ENCODE measurements at regions not wholly inside any gene's neighbourhood (a gene's known extent, or its start where the extent isn't known, plus 50 kb on each side); places are given as distances from the start of the nearest gene placed in this dataset.

DNA sequence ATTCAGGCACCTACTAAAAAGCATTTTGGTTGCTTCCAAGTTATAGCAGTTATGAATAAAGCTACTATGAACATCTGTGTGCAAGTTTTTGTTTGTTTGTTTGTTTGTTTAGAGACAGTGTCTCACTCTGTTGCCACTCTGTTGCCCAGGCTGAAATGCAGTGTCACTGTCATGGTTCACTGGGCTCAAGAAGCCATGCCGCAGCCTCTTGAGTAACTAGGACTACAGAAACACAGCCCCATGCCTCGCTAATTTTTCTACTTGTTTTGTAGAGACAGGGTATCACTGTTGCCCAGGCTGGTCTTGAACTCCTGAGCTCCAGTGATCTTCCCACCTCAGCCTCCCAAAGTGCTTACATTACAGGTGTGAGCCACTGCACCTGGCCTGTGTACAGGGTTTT, 795.9 kb downstream of the EPHA7 start:
- DNase-seq (ENCODE audit: low spot score): no peak

DNA sequence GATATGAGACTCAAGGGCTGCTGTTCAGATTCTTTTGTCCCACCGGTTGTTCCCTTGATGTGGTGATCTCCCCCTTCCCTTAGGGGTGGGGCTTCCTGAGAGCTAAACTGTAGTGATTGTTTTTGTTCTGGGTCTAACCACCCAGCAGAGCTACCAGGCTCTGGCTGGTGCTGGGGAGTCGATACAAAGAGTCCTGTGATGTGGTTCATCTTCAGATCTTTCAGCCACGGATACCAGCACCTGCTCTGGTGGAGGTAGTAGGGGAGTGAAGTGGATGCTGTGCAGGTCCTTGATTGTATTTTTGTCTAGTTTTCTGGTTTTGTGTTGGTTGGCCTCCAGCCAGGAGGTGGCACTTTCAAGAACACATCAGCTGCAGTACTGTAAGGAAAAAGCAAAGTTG, 801.6 kb downstream of the EPHA7 start:
- no peak for DNase-seq (ENCODE audit: low spot score)

DNA sequence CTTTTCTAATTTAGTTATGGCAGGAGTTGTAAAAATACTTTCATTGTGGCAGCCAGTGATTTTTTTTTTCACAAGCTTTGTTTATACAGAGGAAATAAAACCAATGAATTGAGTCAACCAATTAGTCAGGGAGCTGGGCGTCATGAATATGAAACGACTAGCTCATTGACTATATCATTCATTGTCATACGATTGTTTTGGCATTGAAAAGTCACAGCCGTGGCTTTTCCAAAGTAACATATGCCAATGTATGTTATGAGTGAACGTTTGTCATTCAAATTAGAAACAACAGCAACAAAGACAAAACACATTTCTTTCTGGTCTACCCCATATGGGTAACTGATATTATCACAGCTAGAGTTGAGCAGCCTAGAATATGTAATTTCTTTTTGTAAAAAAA, 810.6 kb downstream of the EPHA7 start:
- DNase-seq (ENCODE audit: low spot score): no peak

DNA sequence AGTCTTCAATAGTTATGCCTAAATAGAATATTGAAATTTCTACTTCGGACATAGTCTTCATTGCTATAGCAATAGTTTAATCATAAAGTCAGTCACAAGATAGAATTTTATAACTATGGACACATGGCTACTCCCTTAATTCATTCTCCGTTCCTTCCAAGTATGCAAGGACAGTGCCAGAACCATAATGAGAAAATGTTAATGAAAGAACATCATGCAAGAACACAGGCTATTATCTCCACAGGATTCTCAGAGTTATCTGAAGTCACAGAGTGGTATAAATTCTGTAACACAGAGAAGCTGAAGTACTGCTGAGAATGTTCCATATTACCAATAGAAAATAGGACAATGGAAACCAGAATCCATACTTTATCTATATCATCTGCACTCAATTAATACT, 826.2 kb downstream of the EPHA7 start:
- peak; percentile 23 for DNase-seq (ENCODE audit: low spot score)

DNA sequence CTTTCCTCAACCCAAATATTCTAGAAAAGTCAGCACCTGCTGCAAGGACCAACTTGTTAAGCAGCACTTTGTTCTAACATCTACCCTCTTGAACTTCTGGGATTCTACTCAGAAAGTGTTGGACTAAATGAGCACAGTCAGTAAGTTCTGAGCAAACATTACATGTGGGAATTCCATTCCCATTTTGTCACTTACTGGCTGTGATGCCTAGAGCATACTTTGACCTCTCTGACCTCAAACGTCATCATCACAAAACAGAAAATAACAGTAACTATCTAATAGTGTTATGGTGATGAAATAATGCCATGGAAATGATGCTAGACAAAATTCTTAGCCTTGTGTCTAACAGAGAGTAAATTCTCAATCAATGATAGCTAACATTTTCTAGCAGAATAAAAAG, 829.4 kb downstream of the EPHA7 start:
- DNase-seq (ENCODE audit: low spot score): no peak

DNA sequence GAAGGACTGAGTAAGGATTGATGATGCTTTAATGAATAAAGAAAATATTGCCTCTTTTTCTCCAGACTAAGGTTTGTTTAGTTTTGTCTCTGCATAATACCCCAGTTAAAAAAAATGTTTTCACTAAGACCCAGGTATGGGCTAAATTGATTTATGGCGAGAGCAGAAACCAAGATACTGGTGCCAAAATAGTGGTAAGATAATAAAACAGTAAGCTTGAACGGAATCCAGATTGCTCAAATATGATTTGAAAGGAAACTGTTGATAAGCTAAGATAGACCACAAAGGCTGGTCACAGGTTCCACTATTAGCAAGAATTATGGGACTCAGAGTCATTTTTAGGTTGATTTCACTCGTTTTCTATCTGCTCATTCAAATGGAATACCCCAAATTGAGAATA, 831.2 kb downstream of the EPHA7 start:
- no peak for DNase-seq (ENCODE audit: low spot score)

DNA sequence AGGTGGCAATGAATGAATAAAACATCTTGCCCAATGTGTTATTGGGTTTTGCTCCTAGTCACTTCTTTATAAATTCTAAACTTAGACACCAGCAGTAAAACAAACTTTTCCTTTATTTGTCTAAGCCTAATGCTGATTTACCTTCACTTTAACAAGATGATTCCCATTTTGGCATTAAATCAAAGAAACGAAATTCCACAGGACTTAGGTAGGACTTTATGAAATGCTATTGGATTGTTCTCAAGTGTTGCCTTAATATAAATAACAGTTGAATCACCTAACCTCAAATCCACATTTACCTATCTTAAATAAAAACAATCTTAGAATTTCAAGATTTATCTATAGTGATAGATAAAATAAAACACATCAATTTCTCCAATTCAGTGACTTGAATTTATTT, 831.8 kb downstream of the EPHA7 start:
- DNase-seq (ENCODE audit: low spot score): no peak

DNA sequence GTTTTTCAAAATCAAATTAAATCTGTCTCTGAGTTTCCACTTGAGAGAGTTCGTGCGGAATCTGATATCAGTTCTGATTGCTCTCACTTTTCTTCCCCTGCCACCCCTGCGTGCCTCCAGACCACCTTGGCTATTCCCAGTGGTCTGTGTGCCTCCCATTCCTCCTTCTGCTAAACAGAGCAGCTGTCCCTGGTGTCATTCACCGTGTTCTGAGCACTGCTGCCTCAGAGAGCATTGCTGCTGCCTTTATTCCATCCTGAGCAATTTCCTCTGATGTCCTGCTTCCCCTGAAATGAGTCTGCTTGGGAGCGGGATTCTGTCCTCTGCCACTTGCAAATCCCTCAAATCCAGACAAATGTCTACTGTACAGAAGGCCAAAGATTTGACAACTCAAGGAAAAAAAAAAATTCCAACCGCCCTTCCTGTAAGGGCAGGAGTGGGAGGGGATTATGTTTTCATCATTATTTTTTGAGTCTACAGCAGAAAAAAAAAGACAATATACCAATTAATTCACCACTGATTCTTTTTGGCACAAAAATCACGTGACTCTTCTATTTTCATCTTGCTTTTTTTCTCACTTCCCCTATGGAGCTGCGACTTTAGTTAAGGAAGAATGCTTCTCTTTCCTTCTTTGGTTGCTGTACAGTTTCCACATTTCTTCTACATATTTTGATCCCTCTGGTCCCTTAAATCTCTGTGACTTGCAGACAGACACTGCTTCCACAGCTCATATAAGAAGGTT, 833.0 kb downstream of the EPHA7 start:
- DNase-seq (ENCODE audit: low spot score): no peak

DNA sequence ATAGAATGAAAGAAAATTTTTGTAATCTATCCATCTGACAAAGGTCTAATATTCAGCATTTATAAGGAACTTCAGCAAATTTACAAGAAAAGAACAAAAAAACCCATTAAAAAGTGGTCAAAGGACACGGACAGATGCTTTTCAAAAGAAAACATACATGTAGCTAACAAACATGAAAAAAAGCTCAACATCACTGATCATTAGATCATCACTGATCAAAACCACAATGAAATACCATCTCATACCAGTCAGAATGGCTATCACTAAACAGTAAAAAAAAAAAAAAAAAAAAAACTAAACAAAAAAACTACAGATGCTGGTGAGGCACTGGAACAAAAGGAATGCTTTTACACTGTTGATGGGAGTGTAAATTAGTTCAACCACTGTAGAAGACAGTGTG, 837.1 kb downstream of the EPHA7 start:
- no peak for DNase-seq (ENCODE audit: low spot score)

DNA sequence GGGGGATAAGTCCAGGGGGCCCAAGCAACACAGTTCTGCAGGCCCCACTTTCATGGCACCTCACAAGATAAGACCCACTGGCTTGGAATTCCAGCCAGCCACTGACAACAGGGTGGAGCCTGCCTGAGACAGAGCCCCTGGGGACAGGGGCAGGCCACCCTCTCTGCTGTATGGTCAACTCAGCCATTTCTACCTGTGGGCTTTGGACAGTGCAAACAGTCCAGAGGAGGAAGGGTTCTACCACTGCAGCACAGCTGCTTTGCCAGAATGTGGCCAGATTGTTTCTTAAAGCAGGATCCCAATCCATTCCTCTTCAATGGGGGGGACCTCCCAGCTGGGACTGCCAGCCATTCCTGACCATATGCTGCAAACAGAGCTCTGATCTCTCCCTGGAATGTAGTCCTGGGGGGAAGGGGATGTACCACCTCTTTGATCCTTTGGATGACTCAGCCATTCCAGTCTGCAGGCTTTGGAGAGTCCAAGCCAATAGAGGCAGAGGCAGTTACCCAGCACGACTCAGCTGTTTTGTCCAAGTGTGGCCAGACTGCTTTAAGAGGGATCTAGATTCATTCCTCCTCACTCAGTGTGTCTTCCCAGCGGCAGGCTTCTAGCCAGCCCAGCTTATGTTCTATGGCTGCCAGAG, 842.2 kb downstream of the EPHA7 start:
- no peak for DNase-seq (ENCODE audit: low spot score)

DNA sequence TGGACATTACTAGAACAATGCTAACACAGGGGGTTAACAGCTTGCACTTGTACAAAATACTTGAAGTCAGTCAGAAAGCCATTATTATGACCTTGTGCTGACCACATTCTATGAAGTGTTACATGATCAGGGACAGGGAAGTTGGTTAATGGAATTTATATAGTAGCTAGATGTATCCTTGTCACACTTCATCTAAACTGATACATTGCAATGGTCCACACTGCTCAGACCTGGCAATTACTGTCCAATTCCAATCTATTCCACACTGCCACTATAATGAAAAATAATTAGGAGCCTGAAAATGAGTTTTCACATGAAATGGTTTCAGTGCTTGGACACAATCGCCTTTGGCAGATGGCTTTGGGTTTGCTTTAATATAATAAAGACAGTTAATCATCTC, 850.8 kb downstream of the EPHA7 start:
- no peak for DNase-seq (ENCODE audit: low spot score)

DNA sequence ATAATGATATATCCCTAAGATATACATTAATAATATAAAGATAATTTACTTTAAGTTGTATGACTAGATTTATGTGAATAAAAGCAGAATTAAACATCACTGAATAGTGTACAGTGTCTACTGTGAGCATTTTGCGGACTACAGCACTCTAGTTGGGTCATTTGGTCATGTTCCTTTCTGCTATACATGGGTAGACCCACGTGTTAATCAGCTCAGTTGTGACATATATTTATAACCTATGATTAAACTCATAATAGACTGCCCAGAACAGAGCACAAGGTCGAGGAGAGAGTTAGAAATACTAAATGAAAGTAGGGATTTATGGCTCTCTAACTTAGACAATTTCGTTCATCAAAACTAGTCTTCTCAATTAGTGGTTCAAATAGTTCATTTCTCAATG, 852.7 kb downstream of the EPHA7 start:
- DNase-seq (ENCODE audit: low spot score): no peak

DNA sequence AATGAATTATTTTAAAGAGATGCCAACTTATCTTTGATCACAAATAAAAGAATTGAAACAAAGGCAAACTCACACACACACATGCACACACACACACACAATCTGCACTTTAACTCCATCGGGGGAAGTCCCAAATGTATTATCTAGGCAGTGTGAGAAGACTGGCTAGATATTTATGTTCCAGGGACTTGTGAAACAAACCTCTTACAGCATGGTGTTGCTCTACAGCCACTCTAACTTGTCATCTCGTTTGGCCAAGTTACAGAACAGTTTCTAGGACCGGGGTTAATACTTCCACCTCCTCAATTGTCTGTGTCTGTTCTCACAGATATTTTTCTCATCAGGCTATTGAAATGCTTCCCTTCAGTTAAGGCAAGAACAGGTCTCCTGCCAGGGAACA, 855.0 kb downstream of the EPHA7 start:
- DNase-seq (ENCODE audit: low spot score): no peak

DNA sequence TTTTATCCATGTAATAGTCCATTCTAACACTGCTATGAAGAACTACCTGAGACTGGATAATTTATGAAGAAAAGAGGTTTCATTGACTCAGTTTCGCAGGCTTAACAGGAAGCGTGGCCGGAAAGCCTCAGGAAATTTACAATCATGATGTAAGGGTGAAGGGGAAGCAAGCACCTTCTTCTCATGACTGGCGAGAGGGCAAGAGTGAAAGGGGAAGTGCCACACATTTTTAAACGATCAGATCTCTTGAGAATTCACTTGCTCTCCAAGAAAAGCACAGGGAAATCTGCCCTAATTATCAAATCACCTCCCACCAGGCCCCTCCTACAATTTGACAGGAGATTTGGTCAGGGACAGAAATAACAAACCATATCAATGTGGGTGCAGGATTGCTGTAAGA, 859.7 kb downstream of the EPHA7 start:
- DNase-seq (ENCODE audit: low spot score): no peak

DNA sequence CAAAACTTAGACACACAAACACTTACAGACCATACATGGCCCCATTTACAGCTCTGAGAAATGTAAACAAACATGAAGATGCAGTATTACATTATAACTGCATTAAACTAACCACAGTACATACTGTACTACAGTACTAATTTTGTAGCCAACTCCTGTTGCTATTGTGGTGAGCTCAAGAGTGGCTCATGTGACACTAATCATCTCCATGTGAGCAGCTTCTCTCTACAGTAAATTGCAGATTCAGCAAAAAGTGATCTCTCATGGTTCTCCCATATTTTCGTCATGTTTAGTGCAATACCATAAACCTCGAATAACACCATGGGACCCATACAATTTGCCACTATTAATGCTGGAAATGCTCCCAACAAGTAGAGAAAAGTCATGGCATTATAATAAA, 860.4 kb downstream of the EPHA7 start:
- no peak for DNase-seq (ENCODE audit: low spot score)

DNA sequence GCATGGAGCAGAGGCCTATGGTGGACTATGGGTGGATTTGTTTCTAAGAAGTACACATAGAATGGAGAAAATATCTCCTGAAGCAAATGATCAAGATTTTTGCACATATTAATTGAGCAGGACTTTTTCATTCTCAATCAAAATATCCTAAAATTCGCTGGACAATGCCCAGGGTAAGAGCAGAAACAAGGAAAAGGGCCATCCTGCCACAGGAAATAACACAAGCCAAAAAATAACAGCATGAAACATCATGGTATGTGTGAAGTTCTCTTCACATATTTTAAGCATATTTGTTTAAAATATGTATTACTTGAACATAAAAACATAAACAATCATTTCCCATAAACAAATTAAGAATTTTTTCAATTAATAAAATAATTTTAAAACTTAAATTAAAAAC, 868.9 kb downstream of the EPHA7 start:
- no peak for DNase-seq (ENCODE audit: low spot score)

DNA sequence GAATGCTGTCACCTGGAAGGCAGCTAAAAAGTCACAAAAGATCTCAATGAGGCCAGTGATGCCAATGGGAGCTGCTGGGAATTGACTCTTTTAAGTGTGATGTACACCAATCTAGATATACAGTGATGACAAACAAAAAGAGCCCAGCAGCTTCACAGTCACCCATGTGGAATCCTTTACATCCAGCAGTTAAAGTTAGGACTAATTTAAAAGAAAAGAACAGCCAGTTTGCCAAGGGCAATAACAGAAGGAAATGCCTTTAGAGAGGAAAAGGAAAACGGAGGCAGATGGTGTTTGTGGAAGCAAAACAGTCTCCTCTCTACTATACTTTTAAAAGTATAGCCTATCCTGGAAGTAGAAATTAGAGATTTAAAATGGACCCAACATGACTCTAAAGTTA, 873.5 kb downstream of the EPHA7 start:
- no peak for DNase-seq (ENCODE audit: low spot score)

DNA sequence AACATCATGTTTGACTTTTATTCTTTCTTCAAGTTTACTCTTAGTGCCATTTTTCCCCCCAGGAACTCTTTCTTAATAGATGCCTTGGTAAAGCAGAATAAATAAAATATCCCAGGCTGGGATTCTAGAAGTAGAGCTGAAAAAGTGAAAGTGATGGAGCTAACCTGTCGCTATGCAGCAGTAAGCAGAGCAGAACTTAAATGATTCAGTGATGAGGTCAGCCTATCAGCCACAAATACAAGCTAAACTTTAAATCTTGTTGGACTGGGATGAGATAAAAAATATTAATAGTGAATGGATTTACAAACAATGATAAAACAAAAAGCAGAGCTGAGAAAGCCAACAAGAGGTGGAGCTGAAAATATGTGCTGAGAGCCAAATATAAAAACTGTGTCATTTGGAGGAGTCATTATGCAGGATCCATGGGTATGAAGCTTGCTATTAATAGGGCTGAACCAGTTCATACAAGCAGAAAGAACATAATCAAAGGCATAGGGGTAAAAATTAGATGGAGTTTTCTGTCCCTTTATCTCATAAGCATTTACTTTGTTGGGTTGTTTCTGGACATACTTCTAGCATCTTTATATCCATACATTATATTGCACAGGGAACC, 877.8 kb downstream of the EPHA7 start:
- no peak for DNase-seq (ENCODE audit: low spot score)

DNA sequence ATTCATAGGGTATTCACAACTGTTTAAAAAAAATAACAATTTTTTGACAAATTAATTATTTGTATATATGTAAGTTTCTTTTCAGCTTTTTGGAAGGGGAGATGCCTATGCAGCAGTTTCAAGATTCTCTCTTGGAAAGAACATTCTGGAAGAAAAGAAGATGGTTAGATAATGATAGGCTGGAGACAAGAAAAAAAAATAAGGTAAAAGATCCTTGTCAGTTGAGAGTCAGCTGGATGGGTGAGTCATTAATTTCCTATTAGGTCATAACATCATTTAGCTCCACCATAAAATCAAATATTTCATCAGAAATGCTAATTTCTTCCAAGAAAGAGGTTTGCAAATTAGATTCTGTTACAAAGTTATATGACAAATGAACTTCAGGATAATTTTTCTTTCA, 880.4 kb downstream of the EPHA7 start:
- DNase-seq (ENCODE audit: low spot score): no peak

DNA sequence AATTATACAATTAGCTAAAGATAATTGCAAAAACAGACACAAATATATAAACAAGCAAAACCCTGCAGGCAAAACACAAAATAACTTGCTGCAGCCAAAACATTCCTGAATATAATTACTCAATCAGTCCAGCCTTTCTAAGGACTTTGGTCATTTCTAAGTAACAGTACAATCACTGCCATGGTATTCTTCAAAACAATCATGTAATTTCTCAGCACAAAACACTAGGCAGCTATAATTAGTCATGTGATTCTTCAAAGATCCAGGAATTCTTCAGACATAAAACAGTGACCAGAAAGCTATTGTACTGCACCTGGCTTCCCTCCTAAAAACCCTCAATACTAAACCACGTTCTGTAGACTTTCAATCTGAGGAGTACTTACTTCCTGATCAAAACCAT, 881.1 kb downstream of the EPHA7 start:
- DNase-seq (ENCODE audit: low spot score): no peak

DNA sequence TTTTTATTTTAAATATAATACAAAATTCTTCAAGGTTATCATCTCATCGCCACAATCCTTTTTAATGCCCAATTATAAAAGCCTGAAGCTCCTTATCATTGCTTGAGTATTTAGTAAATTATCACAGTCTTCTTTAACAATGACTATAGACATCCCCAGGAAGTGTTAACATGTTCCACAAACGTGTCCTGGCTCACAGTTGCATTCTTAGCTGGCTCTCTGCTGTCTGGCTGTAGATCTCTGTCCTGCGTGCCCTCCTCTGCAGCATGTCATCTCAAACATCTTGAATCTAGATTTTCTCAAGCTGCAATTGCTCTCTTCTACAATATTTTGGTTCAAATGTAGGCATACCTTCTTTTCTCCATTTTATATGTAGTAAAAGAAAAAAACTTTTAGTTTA, 885.2 kb downstream of the EPHA7 start:
- DNase-seq (ENCODE audit: low spot score): no peak

DNA sequence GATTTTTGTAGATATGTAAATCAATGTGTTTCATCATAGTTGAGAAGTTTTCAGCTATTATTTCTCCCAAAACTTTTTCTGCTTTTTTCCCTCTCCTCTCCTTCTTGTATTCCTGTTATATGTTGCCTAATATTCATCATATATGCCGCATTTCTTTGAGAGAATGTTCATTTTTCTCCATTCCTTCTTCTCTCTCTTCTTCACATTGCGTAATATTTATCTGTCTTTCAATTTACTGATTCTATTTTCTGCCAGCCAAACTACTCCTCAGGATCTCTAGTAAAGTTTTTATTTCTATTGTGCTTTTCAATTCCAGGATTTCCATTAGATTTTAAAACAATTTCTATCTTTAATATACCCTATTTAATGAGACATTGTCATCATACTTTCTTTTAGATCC, 896.8 kb downstream of the EPHA7 start:
- DNase-seq (ENCODE audit: low spot score): no peak

DNA sequence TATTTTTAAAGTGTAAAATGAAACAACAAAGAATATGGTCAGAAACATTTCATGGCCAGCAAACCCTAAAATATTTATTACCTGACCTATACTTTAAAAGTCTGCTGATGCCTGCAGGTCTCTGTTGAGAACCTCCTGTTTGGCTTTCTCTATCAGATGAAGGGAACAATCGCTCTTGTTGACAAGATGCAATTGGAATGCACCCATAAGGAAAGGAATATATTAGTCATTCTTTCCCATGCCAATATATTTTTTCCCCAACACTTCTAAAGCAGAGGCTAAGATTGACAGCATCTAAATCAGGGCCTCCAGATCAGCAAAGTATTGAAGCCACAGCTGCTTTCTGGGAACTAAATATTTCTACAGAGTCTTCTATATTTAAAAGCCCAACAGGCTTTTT, 897.8 kb downstream of the EPHA7 start:
- DNase-seq (ENCODE audit: low spot score): no peak

DNA sequence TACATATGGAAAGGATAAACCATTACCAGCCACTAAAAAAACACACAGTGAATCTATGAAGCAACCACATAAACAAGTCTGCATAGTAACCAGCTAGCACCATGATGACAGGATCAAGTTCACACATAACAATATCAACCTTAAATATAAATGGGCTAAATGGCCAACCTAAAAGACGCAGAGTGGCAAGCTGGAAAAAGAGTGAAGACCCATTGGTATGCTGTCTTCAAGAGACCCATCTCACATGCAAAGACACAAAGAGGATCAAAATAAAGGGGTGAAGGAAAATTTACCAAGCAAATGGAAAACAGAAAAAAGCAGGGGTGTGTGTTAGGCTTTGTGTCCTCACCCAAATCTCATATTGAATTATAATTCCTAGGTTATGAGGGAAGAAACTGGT, 909.2 kb downstream of the EPHA7 start:
- DNase-seq (ENCODE audit: low spot score): no peak
